ENCODE measurements at regions not wholly inside any gene's neighbourhood (a gene's known extent, or its start where the extent isn't known, plus 50 kb on each side); places are given as distances from the start of the nearest gene placed in this dataset.

- TF ChIP-seq CTCF (conservative IDR thresholded peaks at IDR 0.05; ENCODE audit: low read length) (no peak), EZH2phosphoT487 (IDR thresholded peaks at IDR 0.05; ENCODE audit: borderline replicate concordance) (no peak)
These were observed 465.0 kb upstream of the HSF2 start for GRCh38 chr6:121934451-121934850.

Data from Loucy (cell line).